Keratinocyte (primary cell): ENCODE measurements at regions not wholly inside any gene's neighbourhood (a gene's known extent, or its start where the extent isn't known, plus 50 kb on each side); places are given as distances from the start of the nearest gene placed in this dataset.

Source experiments
- DNase-seq: peaks from one replicate; pipeline ENCODE4 v3.0.0-alpha.2; 2011; ENCODE audit warnings: low read depth, missing footprints, low spot score
- FAIRE-seq: peaks from 2 replicates; lab custom pipeline; 2011; peaks lifted over from hg19 to GRCh38; lab: Jason Lieb, UNC
- H2AFZ ChIP-seq: 2 replicates; pipeline ENCODE4 v1.6.0; 2012; ENCODE audit warnings: low read length, control low read depth, inconsistent platforms; ENCODE audit not compliant: control insufficient read depth
- H3K27ac ChIP-seq: 2 replicates; pipeline ENCODE4 v1.5.1; 2011; ENCODE audit warnings: low read length; ENCODE audit not compliant: control insufficient read depth, insufficient read depth
- H3K27me3 ChIP-seq: 3 replicates; pipeline ENCODE4 v1.6.0; 2011; ENCODE audit warnings: low read length; ENCODE audit not compliant: control insufficient read depth, insufficient read depth; ENCODE audit errors: extremely low read depth
- H3K36me3 ChIP-seq, 2 experiments: 2 replicates in 1 of 2; 3 replicates in 1 of 2; pipeline ENCODE4 v1.5.1; 2011; ENCODE audit warnings: low read length in 2 of 2, mild to moderate bottlenecking in 1 of 2; ENCODE audit not compliant: control insufficient read depth in 2 of 2, insufficient read depth in 2 of 2; ENCODE audit errors: extremely low read depth in 1 of 2
- H3K4me1 ChIP-seq: 3 replicates; pipeline ENCODE4 v1.5.1; 2011; ENCODE audit warnings: low read length; ENCODE audit not compliant: control insufficient read depth, insufficient read depth; ENCODE audit errors: extremely low read depth
- H3K4me2 ChIP-seq: 3 replicates; pipeline ENCODE4 v1.6.0; 2011; ENCODE audit warnings: low read depth, low read length; ENCODE audit not compliant: control insufficient read depth, insufficient read depth; ENCODE audit errors: extremely low read depth
- H3K4me3 ChIP-seq, 3 experiments: fragments of 200-600 bp in 1 of 3; sonication (generic) in 1 of 3; 2 replicates in 2 of 3; 3 replicates in 1 of 3; pipeline ENCODE4 v1.5.1; 2011 to 2016; ENCODE audit warnings: low read length in 3 of 3, mild to moderate bottlenecking in 3 of 3, control low read depth in 2 of 3, inconsistent platforms in 1 of 3, low read depth in 1 of 3, mixed read lengths in 1 of 3, mixed run types in 1 of 3, moderate library complexity in 1 of 3; ENCODE audit not compliant: control insufficient read depth in 2 of 3, insufficient read depth in 2 of 3; ENCODE audit errors: extremely low read depth in 1 of 3
- H3K79me2 ChIP-seq: 2 replicates; pipeline ENCODE4 v1.6.0; 2012; ENCODE audit warnings: low read length; ENCODE audit not compliant: control insufficient read depth, insufficient read depth
- H3K9ac ChIP-seq: 3 replicates; pipeline ENCODE4 v1.6.0; 2011; ENCODE audit warnings: low read length; ENCODE audit not compliant: control insufficient read depth, insufficient read depth; ENCODE audit errors: extremely low read depth
- H3K9me1 ChIP-seq: 3 replicates; pipeline ENCODE4 v1.6.0; 2011; ENCODE audit warnings: low read length; ENCODE audit not compliant: control insufficient read depth, insufficient read depth; ENCODE audit errors: extremely low read depth
- H3K9me3 ChIP-seq: 2 replicates; pipeline ENCODE4 v1.5.1; 2012; ENCODE audit warnings: low read depth, low read length; ENCODE audit not compliant: control insufficient read depth
- H4K20me1 ChIP-seq: 3 replicates; pipeline ENCODE4 v1.6.0; 2011; ENCODE audit warnings: low read length; ENCODE audit not compliant: control insufficient read depth, insufficient read depth; ENCODE audit errors: extremely low read depth
- EZH2 ChIP-seq: IDR thresholded peaks from one replicate; pipeline ENCODE4 v1.6.1; 2012; ENCODE audit warnings: inconsistent platforms, mild to moderate bottlenecking, low read length, moderate library complexity
- dilution Hi-C: fragments of 300-500 bp; cut with MboI; formaldehyde crosslinking; loops from one replicate; pipeline ENCODE4 v1.7.0; 2020; ENCODE audit warnings: low sequenced_read_pairs; ENCODE audit not compliant: extremely low pct_ligation_motif_present
- TF ChIP-seq, protein P1 (sequence below), 3 experiments: IDR thresholded peaks in 1 of 3; conservative IDR thresholded peaks in 1 of 3; optimal IDR thresholded peaks in 1 of 3; 2 replicates in 2 of 3; 3 replicates in 1 of 3; pipeline versions ENCODE3 to v1.5.1; 2011; ENCODE audit warnings: low read length in 3 of 3, mild to moderate bottlenecking in 3 of 3, moderate library complexity in 2 of 3, control low read depth in 1 of 3, inconsistent platforms in 1 of 3; ENCODE audit not compliant: insufficient read depth in 2 of 3; ENCODE audit errors: extremely low read depth in 1 of 3

DNA sequence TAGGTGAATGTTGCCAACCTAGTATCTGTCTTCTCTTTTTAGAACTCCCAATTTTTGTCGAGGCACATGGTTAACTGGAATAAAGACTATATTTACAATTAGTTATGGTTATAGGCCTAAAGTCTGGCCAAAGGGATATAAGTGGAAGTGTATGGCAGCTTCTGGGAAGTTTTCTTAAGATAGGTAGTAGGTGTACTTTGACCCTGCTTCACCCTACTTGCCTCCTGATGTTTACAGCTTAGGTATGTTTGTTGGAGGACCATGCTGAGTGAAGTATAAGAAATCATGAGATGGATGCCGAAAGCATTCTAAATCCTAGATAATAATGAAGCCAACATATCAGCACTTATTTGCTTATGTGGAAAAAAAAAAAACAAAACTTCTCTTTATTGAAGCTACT lies 272.1 kb downstream of the S1PR1 start:
- DNase-seq (no peak), FAIRE-seq (no peak)
- Histone ChIP-seq H3K9me3 (no peaks in the 10 kb centered on the region), H3K9ac (no peak overlapping the region), H3K9me1 (no peaks in the 10 kb centered on the region), H3K27ac (no peak overlapping the region), H3K27me3 (no peaks in the 10 kb centered on the region), H4K20me1 (no peaks in the 10 kb centered on the region), H3K4me2 (no peak overlapping the region), H3K79me2 (no peaks in the 10 kb centered on the region), H3K4me3 (no peak overlapping the region), H3K4me1 (no peaks in the 10 kb centered on the region), H2AFZ (no peak overlapping the region), H3K36me3 (no peaks in the 10 kb centered on the region)
- dilution Hi-C loops = no loop called here
- TF ChIP-seq, protein P1, sequence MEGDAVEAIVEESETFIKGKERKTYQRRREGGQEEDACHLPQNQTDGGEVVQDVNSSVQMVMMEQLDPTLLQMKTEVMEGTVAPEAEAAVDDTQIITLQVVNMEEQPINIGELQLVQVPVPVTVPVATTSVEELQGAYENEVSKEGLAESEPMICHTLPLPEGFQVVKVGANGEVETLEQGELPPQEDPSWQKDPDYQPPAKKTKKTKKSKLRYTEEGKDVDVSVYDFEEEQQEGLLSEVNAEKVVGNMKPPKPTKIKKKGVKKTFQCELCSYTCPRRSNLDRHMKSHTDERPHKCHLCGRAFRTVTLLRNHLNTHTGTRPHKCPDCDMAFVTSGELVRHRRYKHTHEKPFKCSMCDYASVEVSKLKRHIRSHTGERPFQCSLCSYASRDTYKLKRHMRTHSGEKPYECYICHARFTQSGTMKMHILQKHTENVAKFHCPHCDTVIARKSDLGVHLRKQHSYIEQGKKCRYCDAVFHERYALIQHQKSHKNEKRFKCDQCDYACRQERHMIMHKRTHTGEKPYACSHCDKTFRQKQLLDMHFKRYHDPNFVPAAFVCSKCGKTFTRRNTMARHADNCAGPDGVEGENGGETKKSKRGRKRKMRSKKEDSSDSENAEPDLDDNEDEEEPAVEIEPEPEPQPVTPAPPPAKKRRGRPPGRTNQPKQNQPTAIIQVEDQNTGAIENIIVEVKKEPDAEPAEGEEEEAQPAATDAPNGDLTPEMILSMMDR (optimal IDR thresholded peaks at IDR 0.05 in 1 of 3, IDR thresholded peaks at IDR 0.05 in 1 of 3, conservative IDR thresholded peaks at IDR 0.05 in 1 of 3; ENCODE audit: extremely low read depth in 1 of 3, insufficient read depth in 2 of 3, low read length in 3 of 3) = no peak
- no peak for TF ChIP-seq EZH2

DNA sequence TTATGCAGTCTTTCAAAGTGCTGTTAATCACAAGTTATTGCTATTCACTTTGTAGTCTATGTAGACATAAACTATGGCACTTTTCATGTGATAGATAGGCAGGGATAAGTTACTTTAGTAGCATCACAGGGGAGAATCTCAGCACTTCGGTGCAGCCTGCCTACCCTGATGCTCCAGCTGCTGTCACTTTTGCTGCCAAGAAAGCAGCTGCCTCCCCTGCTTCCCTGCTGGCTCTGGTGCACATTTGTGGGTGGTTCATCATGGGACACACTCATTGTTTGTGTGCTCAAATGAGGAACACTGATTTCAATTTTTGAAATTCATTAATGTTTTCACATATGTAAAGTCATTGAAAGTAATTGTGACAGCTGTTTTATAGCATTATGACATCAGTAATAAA lies 272.6 kb downstream of the S1PR1 start:
- dilution Hi-C loops = no loop called here
- Histone ChIP-seq H3K27ac (no peak overlapping the region), H3K4me3 (no peak overlapping the region), H3K9ac (no peak overlapping the region), H3K4me1 (no peaks in the 10 kb centered on the region), H3K4me2 (no peak overlapping the region), H4K20me1 (no peaks in the 10 kb centered on the region), H3K9me3 (no peaks in the 10 kb centered on the region), H3K27me3 (no peaks in the 10 kb centered on the region), H3K9me1 (no peaks in the 10 kb centered on the region), H2AFZ (no peak overlapping the region), H3K79me2 (no peaks in the 10 kb centered on the region), H3K36me3 (no peaks in the 10 kb centered on the region)
- TF ChIP-seq, protein P1 (optimal IDR thresholded peaks at IDR 0.05 in 1 of 3, IDR thresholded peaks at IDR 0.05 in 1 of 3, conservative IDR thresholded peaks at IDR 0.05 in 1 of 3; ENCODE audit: extremely low read depth in 1 of 3, insufficient read depth in 2 of 3, low read length in 3 of 3) = no peak
- no peak for TF ChIP-seq EZH2
- FAIRE-seq (no peak), DNase-seq (no peak)
